C4-2B (cell line): ENCODE measurements at regions not wholly inside any gene's neighbourhood (a gene's known extent, or its start where the extent isn't known, plus 50 kb on each side); places are given as distances from the start of the nearest gene placed in this dataset.

Experiments
- H3K27ac ChIP-seq: fragments of 450-650 bp; 2 replicates; pipeline ENCODE4 v1.5.1; 2017
- CTCF ChIP-seq: fragments of 450-650 bp; conservative IDR thresholded peaks from 2 replicates; pipeline ENCODE4 v1.5.1; 2017; ENCODE audit warnings: mild to moderate bottlenecking
- ZFX ChIP-seq: fragments of 450-650 bp; IDR thresholded peaks from 2 replicates; pipeline ENCODE4 v1.6.1; 2017

GRCh38 chr15:72892986-72893385 is 109.4 kb upstream of the ADPGK start:
- H3K27ac ChIP-seq = no peak overlapping the region
- no peak for TF ChIP-seq ZFX
- TF ChIP-seq CTCF = no peak

GRCh38 chr15:72890043-72890442 is 106.5 kb upstream of the ADPGK start:
- H3K27ac ChIP-seq = no peak overlapping the region
- TF ChIP-seq ZFX = no peak
- TF ChIP-seq CTCF = no peak

GRCh38 chr15:72889545-72889944 is 106.0 kb upstream of the ADPGK start:
- TF ChIP-seq ZFX = no peak
- no peak overlapping the region for H3K27ac ChIP-seq

- TF ChIP-seq ZFX = no peak
- TF ChIP-seq CTCF = no peak
- no peak overlapping the region for H3K27ac ChIP-seq
Observed at GRCh38 chr15:72888811-72889210, 105.3 kb upstream of the ADPGK start.

- TF ChIP-seq CTCF = no peak
- no peak for TF ChIP-seq ZFX
- no peak overlapping the region for H3K27ac ChIP-seq
Observed at GRCh38 chr15:72888211-72888610, 104.7 kb upstream of the ADPGK start.

GRCh38 chr15:72887376-72887775 is 103.8 kb upstream of the ADPGK start:
- TF ChIP-seq ZFX (no peak), CTCF (no peak)
- no peak overlapping the region for H3K27ac ChIP-seq

GRCh38 chr15:72884311-72884710 is 100.8 kb upstream of the ADPGK start:
- no peak overlapping the region for H3K27ac ChIP-seq
- TF ChIP-seq ZFX (no peak), CTCF (no peak)

GRCh38 chr15:72873379-72874233 is 90.0 kb upstream of the ADPGK start:
- no peak for TF ChIP-seq ZFX
- no peak for TF ChIP-seq CTCF
- no peak overlapping the region for H3K27ac ChIP-seq
